Neural crest cell (in vitro differentiated cells): ENCODE measurements at regions not wholly inside any gene's neighbourhood (a gene's known extent, or its start where the extent isn't known, plus 50 kb on each side); places are given as distances from the start of the nearest gene placed in this dataset.

Experiments used
- DNase-seq: peaks from one replicate; pipeline ENCODE4 v3.0.0; 2021; ENCODE audit warnings: low read depth, mixed read lengths, low spot score
- H3K27ac Mint-ChIP-seq: one replicate; pipeline ENCODE4 v1.8.0; 2021; ENCODE audit warnings: mild to moderate bottlenecking, mixed read lengths; ENCODE audit not compliant: unreplicated experiment
- H3K27me3 Mint-ChIP-seq: 2 replicates; pipeline ENCODE4 v1.8.0; 2021; ENCODE audit warnings: low read depth, mild to moderate bottlenecking, mixed read lengths
- H3K36me3 Mint-ChIP-seq: 2 replicates; pipeline ENCODE4 v1.8.0; 2021; ENCODE audit warnings: low read depth, mild to moderate bottlenecking, mixed read lengths
- H3K4me1 Mint-ChIP-seq: 2 replicates; pipeline ENCODE4 v1.8.0; 2021; ENCODE audit warnings: mixed read lengths
- H3K4me3 Mint-ChIP-seq: one replicate; pipeline ENCODE4 v1.8.0; 2021; ENCODE audit warnings: mild to moderate bottlenecking, mixed read lengths
- H3K9me3 Mint-ChIP-seq: 2 replicates; pipeline ENCODE4 v1.8.0; 2021; ENCODE audit warnings: mixed read lengths
- CTCF ChIP-seq: fragments of 200-600 bp; sonication (generic); conservative IDR thresholded peaks from 2 replicates; pipeline ENCODE4 v1.5.0; 2021; ENCODE audit warnings: antibody characterized with exemption, mild to moderate bottlenecking

DNA sequence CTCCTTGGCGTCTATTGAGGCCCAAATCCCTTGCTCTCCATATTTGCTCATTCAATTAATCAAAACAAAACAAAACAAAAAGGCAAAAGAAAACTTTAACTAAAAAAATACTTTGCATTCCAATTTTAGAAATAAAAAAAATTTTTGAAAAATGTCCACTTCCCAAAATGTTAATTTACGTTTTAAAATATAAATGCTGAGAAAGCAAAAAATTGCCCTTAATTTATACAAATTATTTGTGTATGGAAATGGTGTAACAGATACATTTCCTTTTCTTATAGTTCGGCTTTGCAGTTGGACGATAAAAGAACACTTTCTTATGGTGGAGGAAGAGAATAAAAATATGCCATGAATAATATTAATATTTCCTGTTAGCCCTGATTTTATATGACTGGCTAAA is 652.8 kb upstream of the PFKP start:
- Mint-ChIP-seq H3K27ac (no peak overlapping the region), H3K27me3 (no peaks in the 10 kb centered on the region), H3K36me3 (no peaks in the 10 kb centered on the region), H3K4me3 (no peak overlapping the region), H3K9me3 (peaks cover 4% of the 10 kb centered on the region), H3K4me1 (no peaks in the 10 kb centered on the region)
- TF ChIP-seq CTCF, result no peak
- no peak for DNase-seq

- Mint-ChIP-seq H3K36me3 (no peaks in the 10 kb centered on the region), H3K27me3 (no peaks in the 10 kb centered on the region), H3K27ac (no peak overlapping the region), H3K4me3 (no peak overlapping the region), H3K9me3 (peaks cover 4% of the 10 kb centered on the region), H3K4me1 (no peaks in the 10 kb centered on the region)
- TF ChIP-seq CTCF, result no peak
- DNase-seq, result no peak
Measured at GRCh38 chr10:2414039-2414438, 653.3 kb upstream of the PFKP start.

DNA sequence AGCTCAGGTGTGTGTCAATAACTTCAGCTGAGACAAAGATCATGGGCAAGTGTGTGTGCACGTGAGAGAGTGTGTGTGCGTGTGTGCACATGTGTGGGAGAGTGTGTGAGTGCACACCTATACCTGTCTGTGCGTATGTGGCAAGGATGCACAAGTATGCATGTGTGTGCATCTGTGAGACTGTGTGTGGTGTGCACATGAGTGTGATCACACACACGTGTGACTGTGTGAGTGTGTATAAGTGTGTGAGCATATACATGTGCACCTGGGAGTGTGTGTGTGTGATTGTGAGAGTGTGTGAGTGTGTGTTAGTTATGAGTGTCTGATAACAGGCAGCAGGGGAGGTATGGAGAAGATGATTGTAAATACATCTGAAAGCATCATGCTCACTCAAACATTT is 657.3 kb upstream of the PFKP start:
- Mint-ChIP-seq H3K9me3 (peaks cover 4% of the 10 kb centered on the region), H3K4me3 (no peak overlapping the region), H3K27ac (no peak overlapping the region), H3K4me1 (no peaks in the 10 kb centered on the region), H3K36me3 (no peaks in the 10 kb centered on the region), H3K27me3 (no peaks in the 10 kb centered on the region)
- no peak for DNase-seq
- TF ChIP-seq CTCF, result no peak

GRCh38 chr10:2401459-2401858 is 664.1 kb upstream of the ADARB2 start:
- Mint-ChIP-seq H3K4me1 (peaks cover 6% of the 10 kb centered on the region), H3K27me3 (peaks cover 3% of the 10 kb centered on the region), H3K36me3 (no peaks in the 10 kb centered on the region), H3K27ac (no peak overlapping the region), H3K4me3 (no peak overlapping the region), H3K9me3 (no peaks in the 10 kb centered on the region)
- no peak for TF ChIP-seq CTCF
- no peak for DNase-seq

DNA sequence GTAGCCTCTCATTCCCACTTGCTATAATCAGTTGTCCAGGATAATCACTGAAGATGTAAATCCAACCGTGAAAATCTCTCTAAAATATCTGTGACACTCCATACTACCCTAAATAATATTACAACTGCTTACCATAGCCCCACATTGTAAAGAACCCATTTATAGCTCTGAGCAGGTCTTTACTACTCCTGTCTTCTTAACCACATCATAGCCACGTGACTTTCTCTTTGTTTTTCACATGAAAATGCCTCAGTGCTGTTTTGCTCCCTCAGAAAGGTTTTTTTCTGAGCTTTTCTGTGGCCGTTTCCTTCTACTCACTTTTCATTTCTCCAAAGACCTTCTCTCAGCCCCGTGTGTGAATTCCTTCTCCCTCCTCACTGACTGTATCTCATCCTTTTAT is 662.2 kb upstream of the ADARB2 start:
- peaks cover 3% of the 10 kb centered on the region for H3K27me3 Mint-ChIP-seq
- H3K27ac Mint-ChIP-seq, result no peak overlapping the region
- TF ChIP-seq CTCF, result no peak
- peaks cover 6% of the 10 kb centered on the region for H3K4me1 Mint-ChIP-seq
- no peak overlapping the region for H3K4me3 Mint-ChIP-seq
- DNase-seq, result no peak
- no peaks in the 10 kb centered on the region for H3K9me3 Mint-ChIP-seq
- H3K36me3 Mint-ChIP-seq, result no peaks in the 10 kb centered on the region
